ELF-1 (cell line): ENCODE measurements at regions not wholly inside any gene's neighbourhood (a gene's known extent, or its start where the extent isn't known, plus 50 kb on each side); places are given as distances from the start of the nearest gene placed in this dataset.

Source experiments
- DNase-seq: peaks from one replicate; pipeline ENCODE4 v3.0.0-alpha.2; 2016; ENCODE audit warnings: low read depth, low spot score

GRCh38 chr18:73920033-73920432, 227.6 kb downstream of the FBXO15 start:
- no peak for DNase-seq

- DNase-seq: no peak
Measured at GRCh38 chr18:73918816-73919215, 228.8 kb downstream of the FBXO15 start.

GRCh38 chr18:73917046-73917445, 230.6 kb downstream of the FBXO15 start:
- no peak for DNase-seq

- no peak for DNase-seq
Measured at GRCh38 chr18:73913505-73913904, 234.1 kb downstream of the FBXO15 start.

GRCh38 chr18:73908323-73908722, 239.3 kb downstream of the FBXO15 start:
- DNase-seq: peak; percentile 47

- no peak for DNase-seq
Measured at GRCh38 chr18:73901566-73901965, 246.1 kb downstream of the FBXO15 start.

- DNase-seq: no peak
Measured at GRCh38 chr18:73901151-73901550, 246.5 kb downstream of the FBXO15 start.

GRCh38 chr18:73900106-73900835, 247.4 kb downstream of the FBXO15 start:
- no peak for DNase-seq

- DNase-seq: no peak
Measured at GRCh38 chr18:73897517-73897916, 250.1 kb downstream of the FBXO15 start.

GRCh38 chr18:73896685-73897084, 250.9 kb downstream of the FBXO15 start:
- no peak for DNase-seq

- DNase-seq: no peak
Measured at GRCh38 chr18:73895701-73896100, 251.9 kb downstream of the FBXO15 start.

GRCh38 chr18:73893880-73894279, 253.8 kb downstream of the FBXO15 start:
- no peak for DNase-seq

- peak; percentile 76 for DNase-seq
Measured at GRCh38 chr18:73891572-73892421, 255.8 kb downstream of the FBXO15 start.

GRCh38 chr18:73888565-73888964, 259.1 kb downstream of the FBXO15 start:
- DNase-seq: no peak

- no peak for DNase-seq
Measured at GRCh38 chr18:73887801-73888200, 259.8 kb downstream of the FBXO15 start.

GRCh38 chr18:73884868-73885267, 262.8 kb downstream of the FBXO15 start:
- DNase-seq: no peak

GRCh38 chr18:73881396-73881917, 266.2 kb downstream of the FBXO15 start:
- no peak for DNase-seq

- no peak for DNase-seq
Measured at GRCh38 chr18:73880387-73880786, 267.2 kb downstream of the FBXO15 start.

GRCh38 chr18:73879766-73880165, 267.9 kb downstream of the FBXO15 start:
- no peak for DNase-seq

- no peak for DNase-seq
Measured at GRCh38 chr18:73879328-73879727, 268.3 kb downstream of the FBXO15 start.

GRCh38 chr18:73869182-73869581, 278.5 kb downstream of the FBXO15 start:
- DNase-seq: no peak

GRCh38 chr18:73861771-73862170, 285.9 kb downstream of the FBXO15 start:
- no peak for DNase-seq
